Left ventricle myocardium inferior (tissue), 1 donor: ENCODE measurements at regions not wholly inside any gene's neighbourhood (a gene's known extent, or its start where the extent isn't known, plus 50 kb on each side); places are given as distances from the start of the nearest gene placed in this dataset.

Experiments used
- DNase-seq: peaks from one replicate; pipeline ENCODE4 v3.0.0-alpha.2; 2020
- H3K27ac ChIP-seq: fragments of 200-600 bp; replicated peaks from 2 replicates; pipeline ENCODE4 v1.8.0; 2021
- H3K27me3 ChIP-seq: fragments of 200-600 bp; 2 replicates; pipeline ENCODE4 v1.8.0; 2021; ENCODE audit warnings: low read depth
- H3K36me3 ChIP-seq: fragments of 200-600 bp; 2 replicates; pipeline ENCODE4 v1.8.0; 2021
- H3K4me1 ChIP-seq: fragments of 200-600 bp; 2 replicates; pipeline ENCODE4 v1.8.0; 2021
- H3K4me3 ChIP-seq: fragments of 200-600 bp; 2 replicates; pipeline ENCODE4 v1.8.0; 2021; ENCODE audit warnings: mild to moderate bottlenecking, moderate library complexity
- H3K9me3 ChIP-seq: fragments of 200-600 bp; replicated peaks from 2 replicates; pipeline ENCODE4 v1.8.0; 2021
- CTCF ChIP-seq: fragments of 200-600 bp; IDR thresholded peaks from 2 replicates; pipeline ENCODE4 v1.8.0; 2021; ENCODE audit warnings: antibody characterized with exemption, mild to moderate bottlenecking, borderline replicate concordance
- intact Hi-C: fragments of 100-400 bp; cut with micrococcal nuclease; formaldehyde crosslinking; loops from one replicate; pipeline ENCODE4 v1.11.0; 2022
- donor health status: DM: no; HTN: yes; CAD: no; lungs with severe emphysema.

- no peak for DNase-seq
- Histone ChIP-seq H3K9me3 (no peaks in the 10 kb centered on the region), H3K4me1 (no peaks in the 10 kb centered on the region), H3K27me3 (no peaks in the 10 kb centered on the region), H3K4me3 (no peak overlapping the region), H3K27ac (no peak overlapping the region), H3K36me3 (no peaks in the 10 kb centered on the region)
- no peak for TF ChIP-seq CTCF
- intact Hi-C loops: no loop called here
Measured at GRCh38 chr18:75687626-75688025, 260.1 kb upstream of the SMIM21 start.

GRCh38 chr18:75683426-75683825, 255.9 kb upstream of the SMIM21 start:
- intact Hi-C loops: no loop called here
- H3K27ac ChIP-seq: no peak overlapping the region
- no peaks in the 10 kb centered on the region for H3K36me3 ChIP-seq
- no peaks in the 10 kb centered on the region for H3K27me3 ChIP-seq
- TF ChIP-seq CTCF: no peak
- no peak overlapping the region for H3K4me3 ChIP-seq
- no peak for DNase-seq
- H3K4me1 ChIP-seq: no peaks in the 10 kb centered on the region
- no peaks in the 10 kb centered on the region for H3K9me3 ChIP-seq

GRCh38 chr18:75681538-75682115, 254.1 kb upstream of the SMIM21 start:
- no peak for DNase-seq
- Histone ChIP-seq H3K4me3 (no peak overlapping the region), H3K9me3 (no peaks in the 10 kb centered on the region), H3K27me3 (no peaks in the 10 kb centered on the region), H3K36me3 (no peaks in the 10 kb centered on the region), H3K27ac (no peak overlapping the region), H3K4me1 (no peaks in the 10 kb centered on the region)
- no peak for TF ChIP-seq CTCF
- intact Hi-C loops: no loop called here

GRCh38 chr18:75679331-75679730, 251.8 kb upstream of the SMIM21 start:
- DNase-seq: peak; percentile 77
- Histone ChIP-seq H3K27me3 (peaks cover 4% of the 10 kb centered on the region), H3K9me3 (peaks cover 5% of the 10 kb centered on the region), H3K4me3 (peak overlapping the region; percentile 46), H3K4me1 (no peaks in the 10 kb centered on the region), H3K27ac (peak overlapping the region; percentile 68), H3K36me3 (no peaks in the 10 kb centered on the region)
- no peak for TF ChIP-seq CTCF
- intact Hi-C loops: no loop called here

- DNase-seq: no peak
- Histone ChIP-seq H3K36me3 (no peaks in the 10 kb centered on the region), H3K9me3 (peaks cover 12% of the 10 kb centered on the region), H3K4me3 (peak overlapping the region; percentile 46), H3K27me3 (peaks cover 4% of the 10 kb centered on the region), H3K4me1 (no peaks in the 10 kb centered on the region), H3K27ac (peak overlapping the region; percentile 68)
- TF ChIP-seq CTCF: no peak
- intact Hi-C loops: no loop called here
Measured at GRCh38 chr18:75678627-75679026, 251.1 kb upstream of the SMIM21 start.
